Endothelial cell of umbilical vein (primary cell): ENCODE measurements at regions not wholly inside any gene's neighbourhood (a gene's known extent, or its start where the extent isn't known, plus 50 kb on each side); places are given as distances from the start of the nearest gene placed in this dataset.

Source experiments
- BruUV-seq: library from RNA; stranded (reverse); fragments of 400-500 nt; replicated peaks from 2 replicates; lab custom pipeline; 2021; lab: Mats Ljungman, UMichigan
- CTCF ChIA-PET: fragments of 300-600, 350-600 bp; sonication (Branson Sonifier 250); formaldehyde crosslinking; loops from one replicate; lab custom pipeline; 2021; ENCODE audit warnings: antibody characterized with exemption, inconsistent platforms; lab: Charles Lee
- POLR2A ChIA-PET: fragments of 300-600, 350-600 bp; sonication (Branson Sonifier 250); formaldehyde crosslinking; loops from one replicate; lab custom pipeline; 2021; ENCODE audit warnings: antibody characterized with exemption, inconsistent platforms; lab: Charles Lee
- DNase-seq: peaks from one replicate; pipeline ENCODE4 v3.0.0-alpha.2; 2011; ENCODE audit warnings: low read depth, low spot score
- FAIRE-seq: peaks from 2 replicates; lab custom pipeline; 2011; peaks lifted over from hg19 to GRCh38; lab: Jason Lieb, UNC
- H2AFZ ChIP-seq: 2 replicates; pipeline ENCODE4 v1.6.0; 2012; ENCODE audit warnings: low read depth, low read length, control low read depth, inconsistent platforms
- H3K27ac ChIP-seq: 2 replicates; pipeline ENCODE4 v1.5.1; 2011; ENCODE audit warnings: low read depth, mild to moderate bottlenecking, control low read depth, low read length, moderate library complexity; ENCODE audit not compliant: insufficient read depth
- H3K27me3 ChIP-seq, 2 experiments: 2 replicates each; pipeline versions ENCODE4 v1.6.0 to v1.6.1; 2011; ENCODE audit warnings: low read length in 2 of 2, mixed read lengths in 1 of 2; ENCODE audit not compliant: control insufficient read depth in 2 of 2, insufficient read depth in 2 of 2
- H3K36me3 ChIP-seq, 2 experiments: 2 replicates in 1 of 2; 3 replicates in 1 of 2; pipeline ENCODE4 v1.5.1; 2011; ENCODE audit warnings: low read length in 2 of 2, mild to moderate bottlenecking in 1 of 2, moderate library complexity in 1 of 2; ENCODE audit not compliant: control insufficient read depth in 2 of 2, insufficient read depth in 2 of 2; ENCODE audit errors: extremely low read depth in 1 of 2
- H3K4me1 ChIP-seq: 3 replicates; pipeline ENCODE4 v1.5.1; 2011; ENCODE audit warnings: mild to moderate bottlenecking, low read length; ENCODE audit not compliant: control insufficient read depth, insufficient read depth; ENCODE audit errors: extremely low read depth
- H3K4me2 ChIP-seq: 2 replicates; pipeline ENCODE4 v1.6.1; 2011; ENCODE audit warnings: low read length, control low read depth, mixed read lengths; ENCODE audit not compliant: insufficient read depth
- H3K4me3 ChIP-seq, 3 experiments: fragments of 200-600 bp in 1 of 3; sonication (generic), shearing (Covaris generic) in 1 of 3; replicated peaks in 1 of 3; 2 replicates each; pipeline ENCODE4 v1.5.1; 2011 to 2016; ENCODE audit warnings: control low read depth in 3 of 3, low read length in 3 of 3, mild to moderate bottlenecking in 2 of 3, inconsistent platforms in 1 of 3, low read depth in 1 of 3, moderate library complexity in 1 of 3; ENCODE audit not compliant: insufficient read depth in 1 of 3
- H3K79me2 ChIP-seq: 2 replicates; pipeline ENCODE4 v1.6.0; 2012; ENCODE audit warnings: low read length, inconsistent platforms; ENCODE audit not compliant: control insufficient read depth, insufficient read depth
- H3K9ac ChIP-seq: replicated peaks from 2 replicates; pipeline ENCODE3; 2011; ENCODE audit warnings: low read length, control low read depth; ENCODE audit not compliant: insufficient read depth; ENCODE audit errors: extremely low read depth
- H3K9me1 ChIP-seq: replicated peaks from 3 replicates; pipeline ENCODE4 v1.6.0; 2011; ENCODE audit warnings: mild to moderate bottlenecking, low read length; ENCODE audit not compliant: control insufficient read depth, insufficient read depth; ENCODE audit errors: extremely low read depth
- H3K9me3 ChIP-seq: replicated peaks from 2 replicates; pipeline ENCODE4 v1.5.1; 2012; ENCODE audit warnings: low read length, inconsistent platforms; ENCODE audit not compliant: control insufficient read depth, insufficient read depth
- H4K20me1 ChIP-seq: replicated peaks from 2 replicates; pipeline ENCODE3; 2011; ENCODE audit warnings: mild to moderate bottlenecking, low read length; ENCODE audit not compliant: control insufficient read depth, insufficient read depth; ENCODE audit errors: extremely low read depth
- EZH2 ChIP-seq: IDR thresholded peaks from 2 replicates; pipeline ENCODE4 v1.6.1; 2012; ENCODE audit warnings: borderline replicate concordance, low read depth, mild to moderate bottlenecking, moderate library complexity, low read length, inconsistent platforms; ENCODE audit not compliant: severe bottlenecking
- FOS ChIP-seq: IDR thresholded peaks from 2 replicates; pipeline ENCODE4 v1.6.1; 2011; ENCODE audit warnings: mild to moderate bottlenecking, low read length, moderate library complexity, borderline replicate concordance; ENCODE audit not compliant: insufficient read depth
- GATA2 ChIP-seq: IDR thresholded peaks from 2 replicates; pipeline ENCODE4 v1.7.0; 2011; ENCODE audit warnings: low read depth, mild to moderate bottlenecking, moderate library complexity, mixed read lengths, low read length; ENCODE audit not compliant: insufficient read length, insufficient read depth
- MYC ChIP-seq: IDR thresholded peaks from one replicate; pipeline ENCODE4 v1.6.1; 2011; ENCODE audit warnings: mild to moderate bottlenecking, low read depth, low read length
- POLR2A ChIP-seq: IDR thresholded peaks from 2 replicates; pipeline ENCODE4 v1.6.1; 2012; ENCODE audit warnings: low read depth, mild to moderate bottlenecking, control low read depth, low read length
- dilution Hi-C: fragments of 300-500 bp; cut with MboI; formaldehyde crosslinking; loops from one replicate; pipeline ENCODE4 v1.15.0; 2019; ENCODE audit warnings: low sequenced_read_pairs; ENCODE audit not compliant: extremely low pct_ligation_motif_present
- intact Hi-C: fragments of 100-400 bp; cut with micrococcal nuclease; formaldehyde crosslinking; loops from one replicate; pipeline ENCODE4 v1.10.0; 2022
- TF ChIP-seq, protein P1 (sequence below), 2 donors: IDR thresholded peaks; 1 replicate in 1 of 2; 2 replicates in 1 of 2; pipeline ENCODE4 v1.5.1; 2011; ENCODE audit warnings: low read length in 2 of 2, mild to moderate bottlenecking in 2 of 2, moderate library complexity in 2 of 2, control low read depth in 1 of 2, inconsistent platforms in 1 of 2, low read depth in 1 of 2; ENCODE audit not compliant: insufficient read depth in 1 of 2; ENCODE audit errors: extremely low read depth in 1 of 2
- TF ChIP-seq, protein P2 (sequence below): IDR thresholded peaks from 2 replicates; pipeline ENCODE4 v1.6.1; 2011; ENCODE audit not compliant: insufficient read depth, insufficient read length

DNA sequence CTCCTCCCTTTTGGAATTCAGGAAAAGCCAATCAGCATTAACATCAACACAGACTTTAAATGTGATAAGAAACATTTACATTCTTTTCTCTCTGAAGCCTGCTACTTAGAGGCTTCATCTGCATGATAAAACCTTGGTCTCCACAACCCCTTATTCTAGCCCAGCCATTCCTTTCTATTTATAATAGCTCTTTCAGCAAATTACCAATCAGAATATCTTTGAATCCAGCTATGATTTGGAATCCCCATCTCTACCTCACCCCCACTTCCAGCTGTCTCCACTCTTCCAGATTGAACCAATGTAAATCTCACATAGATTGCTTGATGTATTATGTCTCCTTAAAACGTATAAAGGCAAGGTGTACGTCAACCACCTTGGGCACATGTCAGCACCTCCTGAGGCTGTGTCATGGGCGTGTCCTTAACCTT, 139.7 kb downstream of the TUSC7 start:
- Histone ChIP-seq H3K27me3 (peaks cover 0 to 6% of the 10 kb centered on the region in 2 experiments), H3K27ac (no peak overlapping the region), H3K79me2 (no peaks in the 10 kb centered on the region), H2AFZ (no peak overlapping the region), H3K4me2 (no peak overlapping the region), H3K36me3 (no peaks in the 10 kb centered on the region), H3K4me1 (no peaks in the 10 kb centered on the region), H3K9ac (no peak overlapping the region), H3K9me3 (no peaks in the 10 kb centered on the region), H3K9me1 (no peaks in the 10 kb centered on the region), H4K20me1 (no peaks in the 10 kb centered on the region), H3K4me3 (no peak overlapping the region)
- no peak for DNase-seq
- dilution Hi-C loops: no loop called here
- BruUV-seq: no TSS peak
- intact Hi-C loops: no loop called here
- FAIRE-seq: no peak
- no peak for TF ChIP-seq FOS
- TF ChIP-seq, protein P1, sequence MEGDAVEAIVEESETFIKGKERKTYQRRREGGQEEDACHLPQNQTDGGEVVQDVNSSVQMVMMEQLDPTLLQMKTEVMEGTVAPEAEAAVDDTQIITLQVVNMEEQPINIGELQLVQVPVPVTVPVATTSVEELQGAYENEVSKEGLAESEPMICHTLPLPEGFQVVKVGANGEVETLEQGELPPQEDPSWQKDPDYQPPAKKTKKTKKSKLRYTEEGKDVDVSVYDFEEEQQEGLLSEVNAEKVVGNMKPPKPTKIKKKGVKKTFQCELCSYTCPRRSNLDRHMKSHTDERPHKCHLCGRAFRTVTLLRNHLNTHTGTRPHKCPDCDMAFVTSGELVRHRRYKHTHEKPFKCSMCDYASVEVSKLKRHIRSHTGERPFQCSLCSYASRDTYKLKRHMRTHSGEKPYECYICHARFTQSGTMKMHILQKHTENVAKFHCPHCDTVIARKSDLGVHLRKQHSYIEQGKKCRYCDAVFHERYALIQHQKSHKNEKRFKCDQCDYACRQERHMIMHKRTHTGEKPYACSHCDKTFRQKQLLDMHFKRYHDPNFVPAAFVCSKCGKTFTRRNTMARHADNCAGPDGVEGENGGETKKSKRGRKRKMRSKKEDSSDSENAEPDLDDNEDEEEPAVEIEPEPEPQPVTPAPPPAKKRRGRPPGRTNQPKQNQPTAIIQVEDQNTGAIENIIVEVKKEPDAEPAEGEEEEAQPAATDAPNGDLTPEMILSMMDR (IDR thresholded peaks at IDR 0.05; ENCODE audit: extremely low read depth in 1 of 2, insufficient read depth in 1 of 2, low read depth in 1 of 2, low read length in 2 of 2): no peak
- TF ChIP-seq EZH2: no peak
- no peak for TF ChIP-seq GATA2
- TF ChIP-seq, protein P2, sequence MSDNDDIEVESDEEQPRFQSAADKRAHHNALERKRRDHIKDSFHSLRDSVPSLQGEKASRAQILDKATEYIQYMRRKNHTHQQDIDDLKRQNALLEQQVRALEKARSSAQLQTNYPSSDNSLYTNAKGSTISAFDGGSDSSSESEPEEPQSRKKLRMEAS: no peak
- no peak for TF ChIP-seq POLR2A
- ChIA-PET POLR2A (no interaction called here), CTCF (no interaction called here)

DNA sequence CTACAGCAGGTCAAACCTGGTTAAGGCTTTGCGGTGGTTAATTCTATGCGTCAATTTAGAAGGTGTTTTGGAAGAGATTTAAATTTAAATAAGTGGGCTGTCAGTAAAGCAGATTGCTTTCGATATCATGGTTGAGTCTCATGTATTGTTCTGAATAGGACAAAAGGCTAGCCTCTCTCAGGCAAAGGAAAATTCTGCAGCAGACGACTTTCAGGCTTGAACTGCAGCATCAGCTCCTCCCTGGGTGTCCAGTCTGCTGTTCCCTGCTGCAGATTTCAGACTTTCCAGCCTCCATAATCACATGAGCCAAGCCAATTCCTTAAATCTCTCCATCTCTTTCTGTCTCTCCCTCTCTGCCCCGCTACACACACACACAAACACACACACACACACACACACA, 143.2 kb downstream of the TUSC7 start:
- intact Hi-C loops: no loop called here
- CTCF ChIA-PET: interaction anchor here (1.8 kb wide), 1 partner anchor 82 kb away, joined by 3 read pairs; no protein-coding TSS in a partner anchor

More for the DNA sequence above, 143.2 kb downstream of the TUSC7 start:
- no peaks in the 10 kb centered on the region for H4K20me1 ChIP-seq
- no peak overlapping the region for H3K4me2 ChIP-seq
- peaks cover 0 to 6% of the 10 kb centered on the region in 2 experiments for H3K27me3 ChIP-seq
- no peaks in the 10 kb centered on the region for H3K79me2 ChIP-seq
- no peak overlapping the region for H3K9ac ChIP-seq
- no TSS peak for BruUV-seq
- no peak overlapping the region for H2AFZ ChIP-seq
- no peak for TF ChIP-seq MYC
- FAIRE-seq: no peak
- POLR2A ChIA-PET: no interaction called here
- no peak overlapping the region for H3K4me3 ChIP-seq
- no peaks in the 10 kb centered on the region for H3K4me1 ChIP-seq
- no peaks in the 10 kb centered on the region for H3K36me3 ChIP-seq
- DNase-seq: no peak
- H3K9me3 ChIP-seq: no peaks in the 10 kb centered on the region
- no peak overlapping the region for H3K27ac ChIP-seq
- H3K9me1 ChIP-seq: no peaks in the 10 kb centered on the region
- dilution Hi-C loops: no loop called here
